CD8-positive, alpha-beta memory T cell (primary cell): ENCODE measurements at regions not wholly inside any gene's neighbourhood (a gene's known extent, or its start where the extent isn't known, plus 50 kb on each side); places are given as distances from the start of the nearest gene placed in this dataset.
"Not testable (repeated sequence)": the region's sequence is repeated elsewhere in the genome, so short reads cannot be mapped to it uniquely, and the experiment has no call there.

Source experiments
- CTCF ChIA-PET: fragments of 350-600 bp; sonication (Branson Sonifier 250); formaldehyde crosslinking; loops from one replicate; lab custom pipeline; 2021; ENCODE audit warnings: antibody characterized with exemption; lab: Charles Lee
- POLR2A ChIA-PET: fragments of 350-600 bp; sonication (Branson Sonifier 250); formaldehyde crosslinking; loops from one replicate; lab custom pipeline; 2021; ENCODE audit warnings: antibody characterized with exemption; lab: Charles Lee
- DNase-seq, 5 donors: peaks; one replicate each; pipeline versions ENCODE4 v3.0.0 to v3.0.0-alpha.2; 2020 to 2022; ENCODE audit warnings: mixed read lengths in 1 of 5
- H3K27ac ChIP-seq: one replicate; pipeline ENCODE4 v1.7.0; 2013; ENCODE audit warnings: low read depth, mild to moderate bottlenecking, low read length, moderate library complexity
- H3K27me3 ChIP-seq: 2 replicates; pipeline ENCODE4 v1.7.0; 2013; ENCODE audit warnings: low read length, mild to moderate bottlenecking; ENCODE audit not compliant: insufficient read depth, poor library complexity, severe bottlenecking
- H3K36me3 ChIP-seq: 2 replicates; pipeline ENCODE4 v1.7.0; 2013; ENCODE audit warnings: mild to moderate bottlenecking, low read length, moderate library complexity; ENCODE audit not compliant: insufficient read depth
- H3K4me1 ChIP-seq: 2 replicates; pipeline ENCODE4 v1.7.0; 2013; ENCODE audit warnings: mild to moderate bottlenecking, low read length, moderate library complexity; ENCODE audit not compliant: insufficient read depth
- H3K4me3 ChIP-seq: 2 replicates; pipeline ENCODE4 v1.7.0; 2013; ENCODE audit warnings: mild to moderate bottlenecking, low read length
- H3K9me3 ChIP-seq: 2 replicates; pipeline ENCODE4 v1.7.0; 2013; ENCODE audit warnings: mild to moderate bottlenecking, low read length
- H3K27ac Mint-ChIP-seq, 8 donors: one replicate each; pipeline ENCODE4 v1.8.0; 2020 to 2021; ENCODE audit warnings: mixed read lengths in 8 of 8, mild to moderate bottlenecking in 6 of 8, inconsistent platforms in 3 of 8, moderate library complexity in 3 of 8
- H3K27me3 Mint-ChIP-seq, 2 donors: one replicate each; pipeline ENCODE4 v1.8.0; 2020 to 2021; ENCODE audit warnings: mixed read lengths in 2 of 2, mild to moderate bottlenecking in 1 of 2, moderate library complexity in 1 of 2
- H3K36me3 Mint-ChIP-seq, 3 donors: one replicate each; pipeline ENCODE4 v1.8.0; 2020 to 2021; ENCODE audit warnings: mixed read lengths in 3 of 3, inconsistent platforms in 1 of 3, mild to moderate bottlenecking in 1 of 3
- H3K4me1 Mint-ChIP-seq, 3 donors: one replicate each; pipeline ENCODE4 v1.8.0; 2020 to 2021; ENCODE audit warnings: mixed read lengths in 3 of 3, inconsistent platforms in 1 of 3, mild to moderate bottlenecking in 1 of 3
- H3K4me3 Mint-ChIP-seq, 7 donors: one replicate each; pipeline ENCODE4 v1.8.0; 2020 to 2021; ENCODE audit warnings: mixed read lengths in 7 of 7, mild to moderate bottlenecking in 6 of 7, moderate library complexity in 4 of 7, inconsistent platforms in 2 of 7
- H3K9me3 Mint-ChIP-seq, 5 donors: one replicate each; pipeline ENCODE4 v1.8.0; 2020 to 2022; ENCODE audit warnings: mixed read lengths in 5 of 5, mild to moderate bottlenecking in 3 of 5, moderate library complexity in 2 of 5, inconsistent platforms in 1 of 5

- Histone ChIP-seq H3K9me3 (no peaks in the 10 kb centered on the region), H3K4me3 (no peak overlapping the region), H3K27ac (no peak overlapping the region), H3K36me3 (no peaks in the 10 kb centered on the region), H3K27me3 (no peaks in the 10 kb centered on the region), H3K4me1 (no peaks in the 10 kb centered on the region)
- Mint-ChIP-seq H3K4me3 (peak overlapping the region; percentile 4 to 85 (median 53)), H3K9me3 (peaks cover 0 to 2% (median 0%) of the 10 kb centered on the region in 5 donors), H3K27ac (peak overlapping the region; percentile 2 to 85 (median 56)), H3K27me3 (no peaks in the 10 kb centered on the region), H3K4me1 (peaks cover 14 to 19% (median 15%) of the 10 kb centered on the region in 3 donors), H3K36me3 (no peaks in the 10 kb centered on the region)
- peak in 1 of 5 donors; percentile 22 for DNase-seq
- ChIA-PET CTCF (no interaction called here), POLR2A (no interaction called here)
Observed at GRCh38 chr3:125670945-125671344, 75.6 kb upstream of the OSBPL11 start.

GRCh38 chr3:125671461-125672243 is 76.4 kb upstream of the OSBPL11 start:
- DNase-seq, result no peak
- Histone ChIP-seq H3K27me3 (no peaks in the 10 kb centered on the region), H3K9me3 (no peaks in the 10 kb centered on the region), H3K36me3 (no peaks in the 10 kb centered on the region), H3K27ac (no peak overlapping the region), H3K4me3 (no peak overlapping the region), H3K4me1 (no peaks in the 10 kb centered on the region)
- H3K27ac Mint-ChIP-seq, result no peak overlapping the region
- H3K9me3 Mint-ChIP-seq, result peaks cover 0 to 2% (median 0%) of the 10 kb centered on the region in 5 donors
- ChIA-PET CTCF (no interaction called here), POLR2A (no interaction called here)
- H3K36me3 Mint-ChIP-seq, result no peaks in the 10 kb centered on the region
- no peak overlapping the region for H3K4me3 Mint-ChIP-seq
- no peaks in the 10 kb centered on the region for H3K27me3 Mint-ChIP-seq
- H3K4me1 Mint-ChIP-seq, result peaks cover 14 to 19% (median 15%) of the 10 kb centered on the region in 3 donors

GRCh38 chr3:125675791-125676190 is 80.5 kb upstream of the OSBPL11 start:
- no peak for DNase-seq
- Mint-ChIP-seq H3K27ac (no peak overlapping the region), H3K36me3 (no peaks in the 10 kb centered on the region), H3K27me3 (no peaks in the 10 kb centered on the region), H3K4me1 (peaks cover 3 to 4% (median 4%) of the 10 kb centered on the region in 3 donors), H3K4me3 (no peak overlapping the region), H3K9me3 (peaks cover 0 to 2% (median 0%) of the 10 kb centered on the region in 5 donors)
- ChIA-PET CTCF (no interaction called here), POLR2A (no interaction called here)
- Histone ChIP-seq H3K27me3 (no peaks in the 10 kb centered on the region), H3K36me3 (no peaks in the 10 kb centered on the region), H3K27ac (no peak overlapping the region), H3K9me3 (no peaks in the 10 kb centered on the region), H3K4me1 (no peaks in the 10 kb centered on the region), H3K4me3 (no peak overlapping the region)

DNA sequence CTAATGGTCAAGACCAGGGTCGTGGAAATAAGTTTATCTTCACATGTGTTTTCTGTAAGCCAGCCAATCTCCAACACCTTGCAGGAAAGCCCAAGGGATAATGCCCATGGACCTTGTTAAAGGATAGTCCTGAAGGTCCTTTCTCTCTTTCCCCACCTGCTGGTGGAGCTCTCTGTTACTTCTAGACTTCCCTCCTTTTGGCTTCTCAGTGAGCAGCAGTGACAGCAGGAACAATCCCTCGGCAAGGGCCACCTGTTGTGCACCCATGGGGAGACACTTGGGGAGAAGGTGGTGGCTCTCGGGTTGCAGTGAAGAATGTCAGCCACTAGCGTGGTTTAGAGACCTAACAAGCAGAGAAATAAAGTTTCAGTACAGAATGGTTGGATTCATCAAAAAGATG is 84.0 kb upstream of the OSBPL11 start:
- no peak for DNase-seq
- no peak overlapping the region for H3K4me3 Mint-ChIP-seq
- no peaks in the 10 kb centered on the region for H3K4me1 ChIP-seq
- H3K4me3 ChIP-seq, result no peak overlapping the region
- no peaks in the 10 kb centered on the region for H3K36me3 ChIP-seq
- CTCF ChIA-PET, result no interaction called here
- POLR2A ChIA-PET, result no interaction called here
- no peaks in the 10 kb centered on the region for H3K4me1 Mint-ChIP-seq
- H3K9me3 Mint-ChIP-seq, result no peaks in the 10 kb centered on the region
- H3K36me3 Mint-ChIP-seq, result no peaks in the 10 kb centered on the region
- H3K27me3 ChIP-seq, result no peaks in the 10 kb centered on the region
- H3K27ac Mint-ChIP-seq, result no peak overlapping the region
- no peak overlapping the region for H3K27ac ChIP-seq
- no peaks in the 10 kb centered on the region for H3K9me3 ChIP-seq
- H3K27me3 Mint-ChIP-seq, result peaks cover 0 to 12% of the 10 kb centered on the region in 2 donors

DNA sequence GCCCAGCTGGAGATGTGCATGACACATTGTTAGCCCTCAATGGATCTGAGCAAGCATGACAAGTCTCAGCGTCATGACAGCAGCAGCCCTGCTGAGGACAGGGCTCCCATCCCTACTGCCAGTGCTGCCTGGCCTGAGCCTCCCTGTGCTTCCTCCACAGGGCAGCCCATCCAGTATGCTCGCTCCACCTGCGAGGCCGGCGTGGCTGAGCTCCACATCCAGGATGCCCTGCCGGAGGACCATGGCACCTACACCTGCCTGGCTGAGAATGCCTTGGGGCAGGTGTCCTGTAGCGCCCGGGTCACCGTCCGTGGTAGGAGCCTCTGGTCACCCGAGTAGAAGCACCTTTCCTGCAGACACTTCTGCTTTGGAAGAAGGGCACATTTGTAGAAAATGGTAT is 85.8 kb upstream of the OSBPL11 start:
- H3K27me3 Mint-ChIP-seq, result peaks cover 0 to 12% of the 10 kb centered on the region in 2 donors
- H3K27me3 ChIP-seq, result no peaks in the 10 kb centered on the region
- H3K4me1 Mint-ChIP-seq, result no peaks in the 10 kb centered on the region
- no peaks in the 10 kb centered on the region for H3K36me3 Mint-ChIP-seq
- H3K27ac Mint-ChIP-seq, result no peak overlapping the region
- no peaks in the 10 kb centered on the region for H3K36me3 ChIP-seq
- ChIA-PET CTCF (no interaction called here), POLR2A (no interaction called here)
- no peaks in the 10 kb centered on the region for H3K9me3 Mint-ChIP-seq
- H3K4me3 Mint-ChIP-seq, result no peak overlapping the region
- no peaks in the 10 kb centered on the region for H3K9me3 ChIP-seq
- no peaks in the 10 kb centered on the region for H3K4me1 ChIP-seq
- no peak overlapping the region for H3K4me3 ChIP-seq
- DNase-seq, result no peak
- no peak overlapping the region for H3K27ac ChIP-seq

DNA sequence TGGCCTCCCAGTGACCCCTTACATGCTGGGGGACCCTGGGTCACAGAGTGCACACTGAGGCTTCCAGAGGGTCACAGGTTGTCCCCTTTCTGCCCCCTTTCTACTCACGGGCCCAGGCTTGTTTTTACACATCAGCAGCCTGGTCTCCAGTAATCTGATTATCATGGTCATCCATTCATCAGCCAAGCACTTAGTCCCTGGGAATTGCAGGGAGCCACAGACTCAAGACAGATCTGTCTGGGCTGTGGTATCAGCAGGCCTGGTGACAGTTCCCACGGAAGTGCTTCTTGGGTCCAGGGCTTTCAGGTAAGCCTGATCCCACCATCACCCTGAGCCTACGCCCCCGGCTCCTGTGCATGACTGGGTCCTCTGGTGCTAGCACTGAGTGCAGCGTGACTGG is 86.6 kb upstream of the OSBPL11 start:
- H3K27me3 Mint-ChIP-seq, result peaks cover 0 to 12% of the 10 kb centered on the region in 2 donors
- H3K4me1 ChIP-seq, H3K36me3 Mint-ChIP-seq, H3K27ac Mint-ChIP-seq, CTCF ChIA-PET, H3K9me3 ChIP-seq, H3K9me3 Mint-ChIP-seq, H3K27ac ChIP-seq, H3K4me1 Mint-ChIP-seq, H3K4me3 Mint-ChIP-seq, POLR2A ChIA-PET, H3K27me3 ChIP-seq, H3K36me3 ChIP-seq, H3K4me3 ChIP-seq, DNase-seq: not testable (repeated sequence)

- Mint-ChIP-seq H3K27ac (peak overlapping the region in 1 of 8 donors; percentile 19), H3K27me3 (peaks cover 0 to 12% of the 10 kb centered on the region in 2 donors)
- DNase-seq, CTCF ChIA-PET, H3K36me3 ChIP-seq, H3K36me3 Mint-ChIP-seq, H3K27ac ChIP-seq, H3K9me3 Mint-ChIP-seq, H3K27me3 ChIP-seq, H3K4me3 Mint-ChIP-seq, POLR2A ChIA-PET, H3K4me1 ChIP-seq, H3K4me3 ChIP-seq, H3K4me1 Mint-ChIP-seq, H3K9me3 ChIP-seq: not testable (repeated sequence)
Observed at GRCh38 chr3:125682610-125683009, 87.3 kb upstream of the OSBPL11 start.

- Mint-ChIP-seq H3K9me3 (no peaks in the 10 kb centered on the region), H3K27me3 (peaks cover 0 to 12% of the 10 kb centered on the region in 2 donors), H3K36me3 (no peaks in the 10 kb centered on the region), H3K27ac (no peak overlapping the region), H3K4me3 (no peak overlapping the region), H3K4me1 (no peaks in the 10 kb centered on the region)
- no peak overlapping the region for H3K4me3 ChIP-seq
- no peaks in the 10 kb centered on the region for H3K36me3 ChIP-seq
- no peak for DNase-seq
- no peaks in the 10 kb centered on the region for H3K4me1 ChIP-seq
- ChIA-PET CTCF (no interaction called here), POLR2A (no interaction called here)
- H3K9me3 ChIP-seq, result no peaks in the 10 kb centered on the region
- no peak overlapping the region for H3K27ac ChIP-seq
- no peaks in the 10 kb centered on the region for H3K27me3 ChIP-seq
Observed at GRCh38 chr3:125683067-125683829, 88.0 kb upstream of the OSBPL11 start.
